ENCODE measurements at regions not wholly inside any gene's neighbourhood (a gene's known extent, or its start where the extent isn't known, plus 50 kb on each side); places are given as distances from the start of the nearest gene placed in this dataset.

DNA sequence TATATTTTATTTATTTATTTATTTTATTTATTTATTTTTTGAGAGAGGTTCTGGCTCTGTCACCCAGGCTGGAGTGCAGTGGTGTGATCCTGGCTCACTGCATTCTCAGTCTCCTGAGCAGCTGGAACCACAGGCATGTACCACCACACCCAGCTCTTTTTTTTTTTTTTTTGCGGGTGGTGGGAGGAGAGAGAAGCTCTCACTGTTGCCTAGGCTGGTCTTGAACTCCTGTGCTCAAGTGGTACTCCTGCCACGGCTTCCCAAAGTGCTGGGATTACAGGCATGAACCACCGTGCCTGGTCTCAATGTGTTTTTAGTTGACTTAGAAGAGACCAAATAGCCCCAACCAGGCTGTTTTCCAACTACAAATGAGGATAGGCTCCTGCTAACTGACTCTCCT is 80.7 kb downstream of the PDCL3 start:
- H4K20me1 ChIP-seq (replicated peaks; ENCODE audit: control insufficient read depth, extremely low read depth, insufficient read depth, low read length) = no peaks in the 10 kb centered on the region
- peaks cover under 1 to 5% of the 10 kb centered on the region in 2 experiments for H3K27me3 ChIP-seq (ENCODE audit: control insufficient read depth in 2 of 2, insufficient read depth in 2 of 2, low read length in 2 of 2)
- TF ChIP-seq, protein P1, sequence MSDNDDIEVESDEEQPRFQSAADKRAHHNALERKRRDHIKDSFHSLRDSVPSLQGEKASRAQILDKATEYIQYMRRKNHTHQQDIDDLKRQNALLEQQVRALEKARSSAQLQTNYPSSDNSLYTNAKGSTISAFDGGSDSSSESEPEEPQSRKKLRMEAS (IDR thresholded peaks at IDR 0.05; ENCODE audit: insufficient read depth, insufficient read length) = no peak
- TF ChIP-seq MYC (IDR thresholded peaks at IDR 0.05; ENCODE audit: low read depth, low read length) (no peak), EZH2 (IDR thresholded peaks at IDR 0.05; ENCODE audit: borderline replicate concordance, low read depth, low read length, severe bottlenecking) (no peak), JUN (IDR thresholded peaks at IDR 0.05; ENCODE audit: borderline replicate concordance, insufficient read depth, insufficient read length, low read depth) (no peak), FOS (IDR thresholded peaks at IDR 0.05; ENCODE audit: borderline replicate concordance, insufficient read depth, low read length) (no peak), GATA2 (IDR thresholded peaks at IDR 0.05; ENCODE audit: insufficient read depth, insufficient read length, low read depth, low read length) (no peak), POLR2AphosphoS5 (IDR thresholded peaks at IDR 0.05; ENCODE audit: insufficient read depth, low read depth, low read length) (no peak), POLR2A (IDR thresholded peaks at IDR 0.05; ENCODE audit: low read depth, low read length) (no peak)
- TF ChIP-seq, protein P2, sequence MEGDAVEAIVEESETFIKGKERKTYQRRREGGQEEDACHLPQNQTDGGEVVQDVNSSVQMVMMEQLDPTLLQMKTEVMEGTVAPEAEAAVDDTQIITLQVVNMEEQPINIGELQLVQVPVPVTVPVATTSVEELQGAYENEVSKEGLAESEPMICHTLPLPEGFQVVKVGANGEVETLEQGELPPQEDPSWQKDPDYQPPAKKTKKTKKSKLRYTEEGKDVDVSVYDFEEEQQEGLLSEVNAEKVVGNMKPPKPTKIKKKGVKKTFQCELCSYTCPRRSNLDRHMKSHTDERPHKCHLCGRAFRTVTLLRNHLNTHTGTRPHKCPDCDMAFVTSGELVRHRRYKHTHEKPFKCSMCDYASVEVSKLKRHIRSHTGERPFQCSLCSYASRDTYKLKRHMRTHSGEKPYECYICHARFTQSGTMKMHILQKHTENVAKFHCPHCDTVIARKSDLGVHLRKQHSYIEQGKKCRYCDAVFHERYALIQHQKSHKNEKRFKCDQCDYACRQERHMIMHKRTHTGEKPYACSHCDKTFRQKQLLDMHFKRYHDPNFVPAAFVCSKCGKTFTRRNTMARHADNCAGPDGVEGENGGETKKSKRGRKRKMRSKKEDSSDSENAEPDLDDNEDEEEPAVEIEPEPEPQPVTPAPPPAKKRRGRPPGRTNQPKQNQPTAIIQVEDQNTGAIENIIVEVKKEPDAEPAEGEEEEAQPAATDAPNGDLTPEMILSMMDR (IDR thresholded peaks at IDR 0.05; ENCODE audit: extremely low read depth in 1 of 2, insufficient read depth in 1 of 2, low read depth in 1 of 2, low read length in 2 of 2) = no peak
- H3K79me2 ChIP-seq (ENCODE audit: control insufficient read depth, insufficient read depth, low read length) = no peaks in the 10 kb centered on the region
- H3K4me3 ChIP-seq (replicated peaks in 1 of 3; ENCODE audit: insufficient read depth in 1 of 3, low read depth in 1 of 3, low read length in 3 of 3) = no peak overlapping the region
- H3K9ac ChIP-seq (replicated peaks; ENCODE audit: extremely low read depth, insufficient read depth, low read length) = no peak overlapping the region
- DNase-seq (ENCODE audit: low read depth, low spot score) (no peak), FAIRE-seq (no peak)
- POLR2A ChIA-PET = no interaction called here
- H3K4me1 ChIP-seq (ENCODE audit: control insufficient read depth, extremely low read depth, insufficient read depth, low read length) = peaks cover 3% of the 10 kb centered on the region
- no peak overlapping the region for H2AFZ ChIP-seq (ENCODE audit: low read depth, low read length)
- H3K4me2 ChIP-seq (ENCODE audit: insufficient read depth, low read length) = no peak overlapping the region
- no peaks in the 10 kb centered on the region for H3K9me3 ChIP-seq (replicated peaks; ENCODE audit: control insufficient read depth, insufficient read depth, low read length)
- CTCF ChIA-PET = interaction anchor here (1.5 kb wide), 1 partner anchor 17 kb away, joined by 4 read pairs; no protein-coding TSS in a partner anchor
- no peaks in the 10 kb centered on the region for H3K36me3 ChIP-seq (ENCODE audit: control insufficient read depth in 2 of 2, extremely low read depth in 1 of 2, insufficient read depth in 2 of 2, low read length in 2 of 2)
- no peak overlapping the region for H3K27ac ChIP-seq (ENCODE audit: insufficient read depth, low read depth, low read length)
- dilution Hi-C loops (cut with MboI; ENCODE audit: extremely low pct_ligation_motif_present, low sequenced_read_pairs) = no loop called here
- no TSS peak for BruUV-seq (replicated peaks)
- intact Hi-C loops (cut with micrococcal nuclease) = no loop called here
- no peaks in the 10 kb centered on the region for H3K9me1 ChIP-seq (replicated peaks; ENCODE audit: control insufficient read depth, extremely low read depth, insufficient read depth, low read length)
